ENCODE measurements at regions not wholly inside any gene's neighbourhood (a gene's known extent, or its start where the extent isn't known, plus 50 kb on each side); places are given as distances from the start of the nearest gene placed in this dataset.

DNA sequence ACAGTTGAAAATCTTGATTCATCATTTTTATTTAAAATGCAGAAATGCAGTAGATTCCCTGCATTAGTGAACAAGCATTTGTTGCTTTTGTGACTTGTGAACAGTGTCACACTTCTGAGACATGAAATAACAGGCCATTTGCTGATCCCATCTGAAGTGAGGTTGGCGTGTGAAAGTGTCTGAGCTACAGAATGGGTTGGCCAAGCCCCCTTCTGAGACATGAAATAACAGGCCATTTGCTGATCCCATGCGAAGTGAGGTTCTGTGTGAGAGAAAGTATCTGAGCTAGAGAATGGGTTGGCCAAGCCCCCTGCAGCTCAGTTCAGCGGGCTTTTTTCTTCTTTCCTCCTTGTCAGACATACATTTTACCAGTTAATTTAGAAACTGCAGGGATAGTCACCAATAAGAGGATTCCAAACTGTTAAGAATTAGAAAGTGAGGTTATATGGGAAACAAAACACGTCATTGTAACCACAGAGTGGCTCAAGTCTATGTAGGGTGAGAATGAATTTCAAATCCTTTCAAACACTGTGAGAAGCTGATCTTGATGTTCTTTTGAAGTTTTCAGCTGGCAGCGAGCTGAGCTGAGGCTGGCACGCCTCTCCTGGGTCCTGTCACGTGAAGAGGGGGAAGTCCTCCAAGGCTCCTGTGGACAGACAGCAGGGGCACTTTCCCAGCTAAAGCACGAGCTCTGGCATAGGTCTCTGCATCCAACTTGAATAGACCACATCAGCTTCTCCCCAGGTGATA is 339.2 kb upstream of the SALL3 start:
- DNase-seq (ENCODE audit: low read depth in 2 of 2), result no peak
- H4K20me1 ChIP-seq (ENCODE audit: control insufficient read depth, extremely low read depth, insufficient read depth, low read length), result no peaks in the 10 kb centered on the region
- H3K27me3 ChIP-seq (ENCODE audit: control insufficient read depth, insufficient read depth, low read length), result no peaks in the 10 kb centered on the region
- H2AFZ ChIP-seq (ENCODE audit: low read length), result no peak overlapping the region
- H3K9me3 ChIP-seq (ENCODE audit: control insufficient read depth, insufficient read depth, low read depth, low read length), result peaks cover 9% of the 10 kb centered on the region
- no peaks in the 10 kb centered on the region for H3K4me1 ChIP-seq (ENCODE audit: control insufficient read depth, extremely low read depth, insufficient read depth, low read length)
- no peak overlapping the region for H3K4me2 ChIP-seq (ENCODE audit: extremely low read depth, insufficient read depth, low read length)
- no peak for TF ChIP-seq EZH2 (IDR thresholded peaks at IDR 0.05; ENCODE audit: low read length, missing control alignments)
- TF ChIP-seq, protein P1, sequence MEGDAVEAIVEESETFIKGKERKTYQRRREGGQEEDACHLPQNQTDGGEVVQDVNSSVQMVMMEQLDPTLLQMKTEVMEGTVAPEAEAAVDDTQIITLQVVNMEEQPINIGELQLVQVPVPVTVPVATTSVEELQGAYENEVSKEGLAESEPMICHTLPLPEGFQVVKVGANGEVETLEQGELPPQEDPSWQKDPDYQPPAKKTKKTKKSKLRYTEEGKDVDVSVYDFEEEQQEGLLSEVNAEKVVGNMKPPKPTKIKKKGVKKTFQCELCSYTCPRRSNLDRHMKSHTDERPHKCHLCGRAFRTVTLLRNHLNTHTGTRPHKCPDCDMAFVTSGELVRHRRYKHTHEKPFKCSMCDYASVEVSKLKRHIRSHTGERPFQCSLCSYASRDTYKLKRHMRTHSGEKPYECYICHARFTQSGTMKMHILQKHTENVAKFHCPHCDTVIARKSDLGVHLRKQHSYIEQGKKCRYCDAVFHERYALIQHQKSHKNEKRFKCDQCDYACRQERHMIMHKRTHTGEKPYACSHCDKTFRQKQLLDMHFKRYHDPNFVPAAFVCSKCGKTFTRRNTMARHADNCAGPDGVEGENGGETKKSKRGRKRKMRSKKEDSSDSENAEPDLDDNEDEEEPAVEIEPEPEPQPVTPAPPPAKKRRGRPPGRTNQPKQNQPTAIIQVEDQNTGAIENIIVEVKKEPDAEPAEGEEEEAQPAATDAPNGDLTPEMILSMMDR (conservative IDR thresholded peaks at IDR 0.05 in 1 of 2, IDR thresholded peaks at IDR 0.05 in 1 of 2; ENCODE audit: low read depth in 1 of 2, low read length in 2 of 2), result no peak
- H3K4me3 ChIP-seq (replicated peaks in 1 of 4; ENCODE audit: control extremely low read depth in 1 of 4, insufficient read depth in 1 of 4, low read depth in 3 of 4, low read length in 4 of 4), result no peak overlapping the region
- no peak overlapping the region for H3K27ac ChIP-seq (ENCODE audit: insufficient read depth, low read length)
- no peak overlapping the region for H3K9ac ChIP-seq (ENCODE audit: insufficient read depth, low read length)
- no peaks in the 10 kb centered on the region for H3K79me2 ChIP-seq (ENCODE audit: control insufficient read depth, insufficient read depth, low read length)
- H3K36me3 ChIP-seq (ENCODE audit: control insufficient read depth, insufficient read depth, low read length), result no peaks in the 10 kb centered on the region

DNA sequence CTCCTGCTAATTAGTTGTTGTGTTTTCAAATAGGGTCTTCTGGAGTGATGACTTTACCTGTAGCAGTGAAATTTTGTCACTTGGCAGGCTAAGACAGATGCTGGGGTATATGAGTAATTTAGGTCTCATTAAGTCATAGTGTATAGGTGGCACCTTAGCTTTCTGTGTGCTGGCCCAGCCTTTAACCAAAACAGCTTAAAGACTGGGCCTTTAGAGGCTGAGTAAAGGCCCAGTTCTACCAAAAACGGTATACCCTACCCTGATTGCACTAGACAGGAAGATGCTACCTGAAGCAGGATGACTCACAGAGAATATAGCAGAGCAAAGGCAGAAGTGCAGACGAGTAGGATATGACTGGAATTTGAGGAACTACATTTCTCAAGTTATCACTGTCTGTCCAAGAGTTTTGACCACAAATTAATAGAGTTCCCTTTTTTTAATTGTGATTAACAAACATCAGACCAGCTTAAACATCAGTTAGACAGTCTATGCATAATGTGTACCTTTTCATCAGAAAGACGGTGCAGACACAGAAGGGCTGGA is 337.9 kb upstream of the SALL3 start:
- H3K4me3 ChIP-seq (replicated peaks in 1 of 4; ENCODE audit: control extremely low read depth in 1 of 4, insufficient read depth in 1 of 4, low read depth in 3 of 4, low read length in 4 of 4), result no peak overlapping the region
- H3K9me3 ChIP-seq (ENCODE audit: control insufficient read depth, insufficient read depth, low read depth, low read length), result no peaks in the 10 kb centered on the region
- no peaks in the 10 kb centered on the region for H3K4me1 ChIP-seq (ENCODE audit: control insufficient read depth, extremely low read depth, insufficient read depth, low read length)
- no peak overlapping the region for H3K9ac ChIP-seq (ENCODE audit: insufficient read depth, low read length)
- no peaks in the 10 kb centered on the region for H3K79me2 ChIP-seq (ENCODE audit: control insufficient read depth, insufficient read depth, low read length)
- no peak overlapping the region for H3K4me2 ChIP-seq (ENCODE audit: extremely low read depth, insufficient read depth, low read length)
- H2AFZ ChIP-seq (ENCODE audit: low read length), result no peak overlapping the region
- no peak overlapping the region for H3K27ac ChIP-seq (ENCODE audit: insufficient read depth, low read length)
- DNase-seq (ENCODE audit: low read depth in 2 of 2), result no peak
- H3K27me3 ChIP-seq (ENCODE audit: control insufficient read depth, insufficient read depth, low read length), result no peaks in the 10 kb centered on the region
- H4K20me1 ChIP-seq (ENCODE audit: control insufficient read depth, extremely low read depth, insufficient read depth, low read length), result no peaks in the 10 kb centered on the region
- TF ChIP-seq, protein P1 (conservative IDR thresholded peaks at IDR 0.05 in 1 of 2, IDR thresholded peaks at IDR 0.05 in 1 of 2; ENCODE audit: low read depth in 1 of 2, low read length in 2 of 2), result no peak
- no peak for TF ChIP-seq EZH2 (IDR thresholded peaks at IDR 0.05; ENCODE audit: low read length, missing control alignments)
- H3K36me3 ChIP-seq (ENCODE audit: control insufficient read depth, insufficient read depth, low read length), result no peaks in the 10 kb centered on the region

DNA sequence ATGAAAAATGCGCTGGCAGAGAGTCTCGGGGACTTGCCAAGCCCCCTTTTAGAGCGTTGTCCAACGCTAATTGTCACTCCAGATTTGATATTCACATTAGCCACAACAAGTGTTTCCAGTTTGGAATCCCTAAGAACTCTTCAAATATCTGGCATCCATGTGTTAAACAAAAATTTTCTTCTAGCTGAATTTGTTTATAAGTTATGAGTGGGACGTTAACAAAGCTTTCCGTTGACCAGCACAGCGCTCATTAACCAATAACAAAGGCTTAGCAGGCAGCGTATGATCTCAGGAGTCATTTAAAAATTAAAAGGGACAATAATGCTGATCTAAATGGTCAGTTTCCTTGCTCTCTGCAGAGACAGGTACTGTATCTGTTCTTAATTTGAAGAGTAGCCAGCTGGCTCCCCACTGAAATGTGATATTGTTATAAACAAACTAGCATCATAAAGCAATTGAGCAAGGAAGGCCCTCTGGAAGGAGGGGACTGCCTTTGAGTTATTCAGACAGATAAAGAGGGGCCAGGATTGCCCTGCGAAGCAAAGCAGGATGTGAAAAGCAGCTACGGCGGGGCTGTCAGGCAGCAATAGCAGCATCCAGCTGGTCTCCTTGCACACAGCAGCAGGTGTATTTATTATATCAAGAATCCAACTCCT is 337.2 kb upstream of the SALL3 start:
- Histone ChIP-seq H3K36me3 (ENCODE audit: control insufficient read depth, insufficient read depth, low read length) (no peaks in the 10 kb centered on the region), H4K20me1 (ENCODE audit: control insufficient read depth, extremely low read depth, insufficient read depth, low read length) (no peaks in the 10 kb centered on the region), H3K27ac (ENCODE audit: insufficient read depth, low read length) (no peak overlapping the region), H3K4me1 (ENCODE audit: control insufficient read depth, extremely low read depth, insufficient read depth, low read length) (no peaks in the 10 kb centered on the region), H3K4me3 (replicated peaks in 1 of 4; ENCODE audit: control extremely low read depth in 1 of 4, insufficient read depth in 1 of 4, low read depth in 3 of 4, low read length in 4 of 4) (no peak overlapping the region), H3K79me2 (ENCODE audit: control insufficient read depth, insufficient read depth, low read length) (no peaks in the 10 kb centered on the region), H3K27me3 (ENCODE audit: control insufficient read depth, insufficient read depth, low read length) (no peaks in the 10 kb centered on the region), H2AFZ (ENCODE audit: low read length) (no peak overlapping the region), H3K4me2 (ENCODE audit: extremely low read depth, insufficient read depth, low read length) (no peak overlapping the region), H3K9me3 (ENCODE audit: control insufficient read depth, insufficient read depth, low read depth, low read length) (no peaks in the 10 kb centered on the region), H3K9ac (ENCODE audit: insufficient read depth, low read length) (no peak overlapping the region)
- TF ChIP-seq EZH2 (IDR thresholded peaks at IDR 0.05; ENCODE audit: low read length, missing control alignments), result no peak
- TF ChIP-seq, protein P1 (conservative IDR thresholded peaks at IDR 0.05 in 1 of 2, IDR thresholded peaks at IDR 0.05 in 1 of 2; ENCODE audit: low read depth in 1 of 2, low read length in 2 of 2), result no peak
- no peak for DNase-seq (ENCODE audit: low read depth in 2 of 2)

Data from fibroblast of lung (primary cell).